Thyroid gland (tissue), 4 donors: ENCODE measurements at regions not wholly inside any gene's neighbourhood (a gene's known extent, or its start where the extent isn't known, plus 50 kb on each side); places are given as distances from the start of the nearest gene placed in this dataset.

Experiments used
- DNase-seq, 2 donors: peaks; one replicate each; pipeline ENCODE4 v3.0.0-alpha.2; 2019
- H3K27ac ChIP-seq, 3 donors: fragments of 200-600 bp; sonication (generic); 1 replicate in 2 of 3; 2 replicates in 1 of 3; pipeline ENCODE4 v1.5.1; 2016 to 2019; ENCODE audit warnings: mild to moderate bottlenecking in 1 of 3, moderate library complexity in 1 of 3
- H3K27me3 ChIP-seq: fragments of 200-600 bp; sonication (generic); one replicate; pipeline ENCODE4 v1.5.1; 2019
- H3K36me3 ChIP-seq, 2 donors: fragments of 200-600 bp; sonication (generic); one replicate each; pipeline ENCODE4 v1.5.1; 2016 to 2019
- H3K4me1 ChIP-seq, 2 donors: fragments of 200-600 bp; sonication (generic); one replicate each; pipeline ENCODE4 v1.5.1; 2017 to 2019
- H3K4me3 ChIP-seq, 3 donors: fragments of 200-600 bp; sonication (generic); replicated peaks in 1 of 3; 1 replicate in 2 of 3; 2 replicates in 1 of 3; pipeline ENCODE4 v1.5.1; 2016; ENCODE audit warnings: mild to moderate bottlenecking in 1 of 3
- H3K9me3 ChIP-seq: fragments of 200-600 bp; sonication (generic); one replicate; pipeline ENCODE4 v1.5.1; 2017
- POLR2A ChIP-seq, 2 donors: fragments of 450-650 bp; IDR thresholded peaks; one replicate each; pipeline ENCODE4 v1.6.1; 2017; ENCODE audit warnings: antibody characterized with exemption in 2 of 2, mild to moderate bottlenecking in 2 of 2, moderate library complexity in 1 of 2
- WGBS, 2 donors: methylation state at CpG; one replicate each; pipeline ENCODE4 v1.1.5; 2017; 5-methylcytosine and 5-hydroxymethylcytosine counted together
- intact Hi-C: fragments of 100-400 bp; cut with DNase I; formaldehyde crosslinking; loops from one replicate; pipeline ENCODE4 v1.15.1; 2023
- TF ChIP-seq, protein P1 (sequence below), 6 experiments: fragments of 200-600 bp in 3 of 6; fragments of 450-650 bp in 3 of 6; sonication (generic) in 3 of 6; IDR thresholded peaks; one replicate each; pipeline ENCODE4 v1.5.1; 2016 to 2019; ENCODE audit warnings: antibody characterized with exemption in 6 of 6, mild to moderate bottlenecking in 2 of 6, inconsistent platforms in 1 of 6, moderate library complexity in 1 of 6

- intact Hi-C loops = no loop called here
- Histone ChIP-seq H3K9me3 (no peaks in the 10 kb centered on the region), H3K4me1 (peaks cover 0 to 5% of the 10 kb centered on the region in 2 donors), H3K36me3 (no peaks in the 10 kb centered on the region), H3K4me3 (no peak overlapping the region), H3K27me3 (no peaks in the 10 kb centered on the region), H3K27ac (peak overlapping the region; percentile 53 to 75 (median 54))
- no peak for DNase-seq
- WGBS, 2 donors = 87 to 88% methylated on average over 4 of the region's 4 CpGs
- no peak for TF ChIP-seq POLR2A (IDR thresholded peaks at IDR 0.05)
- TF ChIP-seq, protein P1, sequence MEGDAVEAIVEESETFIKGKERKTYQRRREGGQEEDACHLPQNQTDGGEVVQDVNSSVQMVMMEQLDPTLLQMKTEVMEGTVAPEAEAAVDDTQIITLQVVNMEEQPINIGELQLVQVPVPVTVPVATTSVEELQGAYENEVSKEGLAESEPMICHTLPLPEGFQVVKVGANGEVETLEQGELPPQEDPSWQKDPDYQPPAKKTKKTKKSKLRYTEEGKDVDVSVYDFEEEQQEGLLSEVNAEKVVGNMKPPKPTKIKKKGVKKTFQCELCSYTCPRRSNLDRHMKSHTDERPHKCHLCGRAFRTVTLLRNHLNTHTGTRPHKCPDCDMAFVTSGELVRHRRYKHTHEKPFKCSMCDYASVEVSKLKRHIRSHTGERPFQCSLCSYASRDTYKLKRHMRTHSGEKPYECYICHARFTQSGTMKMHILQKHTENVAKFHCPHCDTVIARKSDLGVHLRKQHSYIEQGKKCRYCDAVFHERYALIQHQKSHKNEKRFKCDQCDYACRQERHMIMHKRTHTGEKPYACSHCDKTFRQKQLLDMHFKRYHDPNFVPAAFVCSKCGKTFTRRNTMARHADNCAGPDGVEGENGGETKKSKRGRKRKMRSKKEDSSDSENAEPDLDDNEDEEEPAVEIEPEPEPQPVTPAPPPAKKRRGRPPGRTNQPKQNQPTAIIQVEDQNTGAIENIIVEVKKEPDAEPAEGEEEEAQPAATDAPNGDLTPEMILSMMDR (IDR thresholded peaks at IDR 0.05) = no peak
Observed at GRCh38 chr4:124019749-124020549, 623.4 kb downstream of the SPRY1 start.

- Histone ChIP-seq H3K27ac (no peak overlapping the region), H3K4me1 (peaks cover 0 to 17% of the 10 kb centered on the region in 2 donors), H3K9me3 (no peaks in the 10 kb centered on the region), H3K36me3 (no peaks in the 10 kb centered on the region), H3K27me3 (no peaks in the 10 kb centered on the region), H3K4me3 (no peak overlapping the region)
- TF ChIP-seq, protein P1 (IDR thresholded peaks at IDR 0.05) = no peak
- no peak for TF ChIP-seq POLR2A (IDR thresholded peaks at IDR 0.05)
- intact Hi-C loops = no loop called here
- no peak for DNase-seq
- WGBS, 2 donors = 32 to 46% methylated on average over 3 of the region's 3 CpGs
Observed at GRCh38 chr4:124025000-124025399, 628.4 kb downstream of the SPRY1 start.

DNA sequence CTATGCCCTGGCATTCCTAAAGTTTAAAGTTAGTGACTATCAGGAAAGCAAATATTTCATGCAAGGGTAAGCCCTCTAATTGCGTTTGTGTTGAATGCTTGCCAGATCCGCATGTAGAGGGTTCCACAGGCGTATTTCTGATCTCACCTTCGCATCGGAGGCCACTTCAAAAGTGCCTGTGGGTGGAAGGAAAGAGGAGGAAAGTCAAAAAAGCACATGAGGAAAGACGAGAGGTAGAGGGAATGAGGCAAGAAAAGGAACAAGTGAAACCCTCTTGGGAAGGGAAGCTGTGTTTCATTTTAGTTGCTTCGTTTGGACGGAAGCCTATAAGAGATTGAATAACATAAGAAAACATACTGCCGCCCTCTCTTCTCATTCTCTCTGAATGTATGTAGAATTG, 628.8 kb downstream of the SPRY1 start:
- Histone ChIP-seq H3K27me3 (no peaks in the 10 kb centered on the region), H3K4me3 (no peak overlapping the region), H3K4me1 (peaks cover 0 to 19% of the 10 kb centered on the region in 2 donors), H3K9me3 (no peaks in the 10 kb centered on the region), H3K27ac (no peak overlapping the region), H3K36me3 (no peaks in the 10 kb centered on the region)
- intact Hi-C loops = no loop called here
- TF ChIP-seq, protein P1 (IDR thresholded peaks at IDR 0.05) = no peak
- no peak for TF ChIP-seq POLR2A (IDR thresholded peaks at IDR 0.05)
- WGBS, 2 donors = 19 to 44% methylated on average over 9 of the region's 9 CpGs
- DNase-seq = peak in 1 of 2 donors; percentile 8

DNA sequence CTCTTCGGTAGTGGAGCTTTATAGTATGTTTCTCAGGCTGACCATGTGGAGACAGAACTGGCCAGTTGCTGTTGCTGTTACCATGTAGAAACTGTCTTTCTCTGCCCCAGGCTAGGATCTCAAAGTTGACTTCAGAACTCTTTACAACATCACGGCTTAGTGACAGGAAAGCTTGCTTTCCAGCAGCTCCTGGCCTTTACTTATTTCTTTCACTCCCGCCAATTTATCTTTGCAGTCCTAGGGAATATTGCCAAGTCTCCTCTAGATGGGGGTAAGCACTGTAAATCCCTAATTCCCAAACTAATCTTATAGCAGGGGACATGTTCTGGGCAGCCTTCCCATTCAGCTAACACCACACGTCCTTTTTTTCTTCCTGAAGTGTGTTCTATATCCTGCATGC, 631.6 kb downstream of the SPRY1 start:
- intact Hi-C loops = no loop called here
- Histone ChIP-seq H3K36me3 (no peaks in the 10 kb centered on the region), H3K4me1 (peaks cover 0 to 19% of the 10 kb centered on the region in 2 donors), H3K27me3 (no peaks in the 10 kb centered on the region), H3K27ac (no peak overlapping the region), H3K9me3 (no peaks in the 10 kb centered on the region), H3K4me3 (no peak overlapping the region)
- no peak for DNase-seq
- TF ChIP-seq POLR2A (IDR thresholded peaks at IDR 0.05) = no peak
- TF ChIP-seq, protein P1 (IDR thresholded peaks at IDR 0.05) = no peak
- 69 to 74% methylated on average over 4 of the region's 4 CpGs for WGBS, 2 donors

GRCh38 chr4:124030147-124030546, 633.6 kb downstream of the SPRY1 start:
- intact Hi-C loops = no loop called here
- WGBS, 2 donors = 31 to 33% methylated on average over 2 of the region's 2 CpGs
- H3K36me3 ChIP-seq = no peaks in the 10 kb centered on the region
- TF ChIP-seq, protein P1 (IDR thresholded peaks at IDR 0.05) = no peak
- TF ChIP-seq POLR2A (IDR thresholded peaks at IDR 0.05) = peak in 1 of 2 donors; percentile 7
- H3K4me1 ChIP-seq = peaks cover 0 to 18% of the 10 kb centered on the region in 2 donors
- peak overlapping the region in 1 of 3 donors; percentile 37 for H3K27ac ChIP-seq
- DNase-seq = no peak
- no peaks in the 10 kb centered on the region for H3K9me3 ChIP-seq
- H3K27me3 ChIP-seq = no peaks in the 10 kb centered on the region
- no peak overlapping the region for H3K4me3 ChIP-seq
